ENCODE measurements at regions not wholly inside any gene's neighbourhood (a gene's known extent, or its start where the extent isn't known, plus 50 kb on each side); places are given as distances from the start of the nearest gene placed in this dataset.
"Not testable (repeated sequence)": the region's sequence is repeated elsewhere in the genome, so short reads cannot be mapped to it uniquely, and the experiment has no call there.

DNA sequence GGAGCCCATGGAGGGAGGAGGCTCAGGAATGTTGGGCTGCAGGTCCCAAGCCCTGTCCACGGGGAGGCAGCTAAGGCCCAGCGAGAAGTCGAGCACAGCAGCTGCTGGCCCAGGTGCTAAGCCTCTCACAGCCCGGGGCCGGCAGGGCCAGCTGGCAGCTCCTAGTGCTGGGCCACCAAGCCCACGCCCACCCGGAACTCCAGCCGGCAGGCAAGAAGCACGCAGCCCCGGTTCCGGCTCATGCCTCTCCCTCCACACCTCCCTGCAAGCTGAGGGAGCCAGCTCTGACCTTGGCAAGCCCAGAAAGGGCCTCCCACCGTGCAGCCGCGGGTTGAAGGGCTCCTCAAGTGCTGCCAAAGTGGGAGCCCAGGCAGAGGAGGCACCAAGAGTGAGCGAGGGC is 121.3 kb upstream of the HMX1 start:
- not testable (repeated sequence) for H2BK5ac ChIP-seq (ENCODE audit: low read length); H2BK12ac ChIP-seq (ENCODE audit: low read length); H2BK120ac ChIP-seq (ENCODE audit: low read depth, low read length); H3K4me1 ChIP-seq (ENCODE audit: control insufficient read depth in 2 of 2, insufficient read depth in 1 of 2, low read depth in 1 of 2, low read length in 2 of 2); H2BK15ac ChIP-seq (ENCODE audit: low read length); H3K18ac ChIP-seq (ENCODE audit: low read length); H3K4me2 ChIP-seq (ENCODE audit: insufficient read depth, low read length, poor library complexity, severe bottlenecking); DNase-seq (ENCODE audit: low spot score); H3K9me3 ChIP-seq (replicated peaks in 1 of 2; ENCODE audit: control insufficient read depth in 2 of 2, insufficient read depth in 1 of 2, low read depth in 1 of 2, low read length in 2 of 2); H3K14ac ChIP-seq (ENCODE audit: low read length); H3K9ac ChIP-seq (ENCODE audit: low read depth, low read length, poor library complexity); H3K27ac ChIP-seq (replicated peaks; ENCODE audit: low read length); H3K79me1 ChIP-seq (ENCODE audit: low read depth, low read length); H2AFZ ChIP-seq (ENCODE audit: low read length); H4K91ac ChIP-seq (ENCODE audit: low read depth, low read length, poor library complexity); H3K27me3 ChIP-seq (ENCODE audit: control insufficient read depth in 3 of 3, insufficient read depth in 3 of 3, low read depth in 1 of 3, low read length in 3 of 3); H4K8ac ChIP-seq (ENCODE audit: low read depth, low read length); H3K23ac ChIP-seq (ENCODE audit: low read depth, low read length, poor library complexity); H3K4me3 ChIP-seq (ENCODE audit: low read length in 2 of 2); H3K4ac ChIP-seq (ENCODE audit: low read length); H2AK5ac ChIP-seq (ENCODE audit: low read depth, low read length); H3K36me3 ChIP-seq (replicated peaks in 1 of 2; ENCODE audit: control insufficient read depth in 2 of 2, insufficient read depth in 2 of 2, low read length in 2 of 2)
- no CpG with 5 or more reads among the region's 15 CpGs for WGBS, 2 donors (ENCODE audit: extremely low coverage in 2 of 2, insufficient read length in 2 of 2, insufficient replicate concordance in 1 of 2)

DNA sequence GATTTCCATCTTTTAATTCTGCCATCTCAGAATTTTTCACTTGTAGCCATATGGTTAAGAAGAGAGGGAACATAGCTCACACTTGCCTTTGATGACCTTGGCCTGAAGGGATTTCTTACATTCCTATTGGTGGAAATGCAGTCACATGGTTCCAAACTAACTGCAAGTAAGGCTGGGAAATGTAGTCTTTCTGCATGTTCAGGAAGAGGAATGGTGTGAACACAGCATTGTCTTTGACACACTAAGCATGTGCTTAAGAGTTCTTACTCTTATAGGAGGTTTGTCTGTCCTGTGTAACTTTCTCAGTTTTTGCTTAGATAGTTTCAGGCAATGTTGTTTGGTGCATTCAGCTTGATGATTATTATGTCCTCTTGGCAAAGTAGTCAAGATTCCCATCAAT is 119.8 kb upstream of the HMX1 start:
- H3K27ac ChIP-seq (replicated peaks; ENCODE audit: low read length); H3K9ac ChIP-seq (ENCODE audit: low read depth, low read length, poor library complexity); H2AK5ac ChIP-seq (ENCODE audit: low read depth, low read length); H3K4me3 ChIP-seq (ENCODE audit: low read length in 2 of 2); H2BK120ac ChIP-seq (ENCODE audit: low read depth, low read length); H3K4ac ChIP-seq (ENCODE audit: low read length); H4K8ac ChIP-seq (ENCODE audit: low read depth, low read length); H2AFZ ChIP-seq (ENCODE audit: low read length); H2BK12ac ChIP-seq (ENCODE audit: low read length); DNase-seq (ENCODE audit: low spot score); H3K14ac ChIP-seq (ENCODE audit: low read length); H3K36me3 ChIP-seq (replicated peaks in 1 of 2; ENCODE audit: control insufficient read depth in 2 of 2, insufficient read depth in 2 of 2, low read length in 2 of 2); H3K27me3 ChIP-seq (ENCODE audit: control insufficient read depth in 3 of 3, insufficient read depth in 3 of 3, low read depth in 1 of 3, low read length in 3 of 3); H3K18ac ChIP-seq (ENCODE audit: low read length); H2BK5ac ChIP-seq (ENCODE audit: low read length); H3K4me2 ChIP-seq (ENCODE audit: insufficient read depth, low read length, poor library complexity, severe bottlenecking); H4K91ac ChIP-seq (ENCODE audit: low read depth, low read length, poor library complexity); H3K4me1 ChIP-seq (ENCODE audit: control insufficient read depth in 2 of 2, insufficient read depth in 1 of 2, low read depth in 1 of 2, low read length in 2 of 2); H3K9me3 ChIP-seq (replicated peaks in 1 of 2; ENCODE audit: control insufficient read depth in 2 of 2, insufficient read depth in 1 of 2, low read depth in 1 of 2, low read length in 2 of 2); H3K79me1 ChIP-seq (ENCODE audit: low read depth, low read length); H3K23ac ChIP-seq (ENCODE audit: low read depth, low read length, poor library complexity); H2BK15ac ChIP-seq (ENCODE audit: low read length): not testable (repeated sequence)

DNA sequence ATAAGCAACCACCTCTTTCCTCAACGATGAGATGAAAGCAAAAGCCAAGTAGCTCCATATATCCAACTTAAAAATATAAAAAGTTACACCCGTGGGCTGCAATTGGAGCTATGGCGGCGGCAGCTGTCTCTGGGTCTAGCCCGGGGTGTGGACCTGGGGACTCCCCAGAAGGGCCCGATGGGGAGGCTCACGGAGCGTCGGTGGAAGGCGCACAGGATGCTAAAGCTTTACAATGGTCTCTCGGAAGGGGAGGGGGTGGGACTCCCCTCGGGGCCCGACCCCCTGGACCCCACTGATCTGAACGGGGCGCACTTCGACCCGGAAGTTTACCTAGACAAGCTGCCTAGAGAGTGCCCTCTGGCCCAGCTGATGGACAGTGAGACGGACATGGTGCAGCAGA is 118.7 kb upstream of the HMX1 start:
- WGBS, 2 donors (ENCODE audit: extremely low coverage in 2 of 2, insufficient read length in 2 of 2, insufficient replicate concordance in 1 of 2), result no CpG with 5 or more reads among the region's 18 CpGs

DNA sequence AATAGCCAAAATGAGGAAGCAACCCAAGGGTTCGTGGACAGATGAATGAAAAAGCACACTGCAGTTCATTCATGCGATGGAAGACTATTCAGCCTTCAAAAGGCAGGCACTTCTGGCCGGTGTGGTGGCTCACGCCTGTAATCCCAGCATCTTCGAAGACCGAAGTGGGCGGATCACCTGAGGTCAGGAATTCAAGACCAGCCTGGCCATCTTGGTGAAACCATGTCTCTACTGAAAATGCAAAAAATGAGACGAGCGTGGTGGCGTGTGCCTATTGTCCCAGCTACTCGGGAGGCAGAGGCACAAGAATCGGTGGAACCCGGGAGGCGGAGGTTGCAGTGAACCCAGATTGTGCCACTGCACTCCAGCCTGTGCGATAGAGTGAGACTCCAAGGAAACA is 114.1 kb upstream of the HMX1 start:
- not testable (repeated sequence) for H4K91ac ChIP-seq (ENCODE audit: low read depth, low read length, poor library complexity); H3K4me3 ChIP-seq (ENCODE audit: low read length in 2 of 2); H3K27me3 ChIP-seq (ENCODE audit: control insufficient read depth in 3 of 3, insufficient read depth in 3 of 3, low read depth in 1 of 3, low read length in 3 of 3); H2BK12ac ChIP-seq (ENCODE audit: low read length); H3K4me1 ChIP-seq (ENCODE audit: control insufficient read depth in 2 of 2, insufficient read depth in 1 of 2, low read depth in 1 of 2, low read length in 2 of 2); H3K79me1 ChIP-seq (ENCODE audit: low read depth, low read length); H2BK120ac ChIP-seq (ENCODE audit: low read depth, low read length); H3K18ac ChIP-seq (ENCODE audit: low read length); H3K27ac ChIP-seq (replicated peaks; ENCODE audit: low read length); H3K4ac ChIP-seq (ENCODE audit: low read length); H3K4me2 ChIP-seq (ENCODE audit: insufficient read depth, low read length, poor library complexity, severe bottlenecking); H3K36me3 ChIP-seq (replicated peaks in 1 of 2; ENCODE audit: control insufficient read depth in 2 of 2, insufficient read depth in 2 of 2, low read length in 2 of 2); H3K14ac ChIP-seq (ENCODE audit: low read length); H2AFZ ChIP-seq (ENCODE audit: low read length); H3K9ac ChIP-seq (ENCODE audit: low read depth, low read length, poor library complexity); H3K9me3 ChIP-seq (replicated peaks in 1 of 2; ENCODE audit: control insufficient read depth in 2 of 2, insufficient read depth in 1 of 2, low read depth in 1 of 2, low read length in 2 of 2); H2BK5ac ChIP-seq (ENCODE audit: low read length); H2AK5ac ChIP-seq (ENCODE audit: low read depth, low read length); H4K8ac ChIP-seq (ENCODE audit: low read depth, low read length); H3K23ac ChIP-seq (ENCODE audit: low read depth, low read length, poor library complexity); H2BK15ac ChIP-seq (ENCODE audit: low read length); DNase-seq (ENCODE audit: low spot score)
- no CpG with 5 or more reads among the region's 15 CpGs for WGBS, 2 donors (ENCODE audit: extremely low coverage in 2 of 2, insufficient read length in 2 of 2, insufficient replicate concordance in 1 of 2)

More for the DNA sequence above, 118.7 kb upstream of the HMX1 start:
- not testable (repeated sequence) for H3K79me1 ChIP-seq (ENCODE audit: low read depth, low read length); H3K4me1 ChIP-seq (ENCODE audit: control insufficient read depth in 2 of 2, insufficient read depth in 1 of 2, low read depth in 1 of 2, low read length in 2 of 2); H3K27ac ChIP-seq (replicated peaks; ENCODE audit: low read length); H3K14ac ChIP-seq (ENCODE audit: low read length); H2BK12ac ChIP-seq (ENCODE audit: low read length); H3K18ac ChIP-seq (ENCODE audit: low read length); H3K9ac ChIP-seq (ENCODE audit: low read depth, low read length, poor library complexity); H3K36me3 ChIP-seq (replicated peaks in 1 of 2; ENCODE audit: control insufficient read depth in 2 of 2, insufficient read depth in 2 of 2, low read length in 2 of 2); H3K23ac ChIP-seq (ENCODE audit: low read depth, low read length, poor library complexity); H2AFZ ChIP-seq (ENCODE audit: low read length); H4K8ac ChIP-seq (ENCODE audit: low read depth, low read length); H3K9me3 ChIP-seq (replicated peaks in 1 of 2; ENCODE audit: control insufficient read depth in 2 of 2, insufficient read depth in 1 of 2, low read depth in 1 of 2, low read length in 2 of 2); H2AK5ac ChIP-seq (ENCODE audit: low read depth, low read length); H3K27me3 ChIP-seq (ENCODE audit: control insufficient read depth in 3 of 3, insufficient read depth in 3 of 3, low read depth in 1 of 3, low read length in 3 of 3); H2BK5ac ChIP-seq (ENCODE audit: low read length); H2BK15ac ChIP-seq (ENCODE audit: low read length); H4K91ac ChIP-seq (ENCODE audit: low read depth, low read length, poor library complexity); H2BK120ac ChIP-seq (ENCODE audit: low read depth, low read length); DNase-seq (ENCODE audit: low spot score); H3K4ac ChIP-seq (ENCODE audit: low read length); H3K4me2 ChIP-seq (ENCODE audit: insufficient read depth, low read length, poor library complexity, severe bottlenecking); H3K4me3 ChIP-seq (ENCODE audit: low read length in 2 of 2)
